Transverse colon (tissue), 4 donors: ENCODE measurements at regions not wholly inside any gene's neighbourhood (a gene's known extent, or its start where the extent isn't known, plus 50 kb on each side); places are given as distances from the start of the nearest gene placed in this dataset.

ENCODE experiments used
- EP300 ChIP-seq: sonication (generic); formaldehyde crosslinking; IDR thresholded peaks from one replicate; pipeline ENCODE4 v1.6.1; 2017; ENCODE audit warnings: antibody characterized with exemption, low read depth
- POLR2A ChIP-seq: fragments of 450-650 bp; IDR thresholded peaks from one replicate; pipeline ENCODE4 v1.6.1; 2016; ENCODE audit warnings: antibody characterized with exemption, mild to moderate bottlenecking, moderate library complexity
- POLR2AphosphoS5 ChIP-seq, 3 donors: sonication (generic); formaldehyde crosslinking; IDR thresholded peaks; one replicate each; pipeline ENCODE4 v1.6.1; 2016; ENCODE audit warnings: antibody characterized with exemption in 3 of 3
- TF ChIP-seq, protein P1 (sequence below), 5 experiments: fragments of 200-600 bp in 3 of 5; fragments of 450-650 bp in 2 of 5; sonication (generic) in 3 of 5; IDR thresholded peaks; 1 replicate in 2 of 5; 2 replicates in 3 of 5; pipeline ENCODE4 v1.5.1; 2016 to 2017; ENCODE audit warnings: antibody characterized with exemption in 5 of 5, inconsistent platforms in 3 of 5, mild to moderate bottlenecking in 2 of 5, moderate library complexity in 1 of 5

- TF ChIP-seq, protein P1, sequence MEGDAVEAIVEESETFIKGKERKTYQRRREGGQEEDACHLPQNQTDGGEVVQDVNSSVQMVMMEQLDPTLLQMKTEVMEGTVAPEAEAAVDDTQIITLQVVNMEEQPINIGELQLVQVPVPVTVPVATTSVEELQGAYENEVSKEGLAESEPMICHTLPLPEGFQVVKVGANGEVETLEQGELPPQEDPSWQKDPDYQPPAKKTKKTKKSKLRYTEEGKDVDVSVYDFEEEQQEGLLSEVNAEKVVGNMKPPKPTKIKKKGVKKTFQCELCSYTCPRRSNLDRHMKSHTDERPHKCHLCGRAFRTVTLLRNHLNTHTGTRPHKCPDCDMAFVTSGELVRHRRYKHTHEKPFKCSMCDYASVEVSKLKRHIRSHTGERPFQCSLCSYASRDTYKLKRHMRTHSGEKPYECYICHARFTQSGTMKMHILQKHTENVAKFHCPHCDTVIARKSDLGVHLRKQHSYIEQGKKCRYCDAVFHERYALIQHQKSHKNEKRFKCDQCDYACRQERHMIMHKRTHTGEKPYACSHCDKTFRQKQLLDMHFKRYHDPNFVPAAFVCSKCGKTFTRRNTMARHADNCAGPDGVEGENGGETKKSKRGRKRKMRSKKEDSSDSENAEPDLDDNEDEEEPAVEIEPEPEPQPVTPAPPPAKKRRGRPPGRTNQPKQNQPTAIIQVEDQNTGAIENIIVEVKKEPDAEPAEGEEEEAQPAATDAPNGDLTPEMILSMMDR (IDR thresholded peaks at IDR 0.05): no peak
- TF ChIP-seq POLR2A (no peak), POLR2AphosphoS5 (IDR thresholded peaks at IDR 0.05) (no peak), EP300 (no peak)
Measured at GRCh38 chr7:81859433-81859832, 89.6 kb upstream of the HGF start.
